ENCODE measurements at regions not wholly inside any gene's neighbourhood (a gene's known extent, or its start where the extent isn't known, plus 50 kb on each side); places are given as distances from the start of the nearest gene placed in this dataset.

DNA sequence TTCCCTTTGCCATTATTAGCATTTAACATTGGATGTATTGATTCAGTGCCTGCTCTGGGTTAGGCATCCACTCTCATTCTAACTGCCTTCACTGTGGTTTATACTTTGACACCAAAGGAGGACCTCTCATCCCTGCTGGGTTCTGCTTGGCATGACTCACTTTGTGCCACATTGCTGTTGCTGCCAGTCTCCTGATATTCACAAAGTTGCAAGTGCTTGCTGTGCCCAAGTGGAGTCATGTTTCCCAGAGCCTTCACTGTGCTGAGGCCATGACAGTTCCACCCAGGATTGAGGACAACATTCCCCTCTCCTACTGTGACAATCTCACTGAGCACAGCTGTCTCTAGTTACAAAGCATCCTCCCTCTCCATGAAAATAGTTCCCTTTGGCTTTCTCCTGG, 519.9 kb upstream of the USP24 start:
- no peak overlapping the region for H3K4me3 ChIP-seq
- H3K4me1 ChIP-seq, result no peaks in the 10 kb centered on the region
- TF ChIP-seq, protein P1, sequence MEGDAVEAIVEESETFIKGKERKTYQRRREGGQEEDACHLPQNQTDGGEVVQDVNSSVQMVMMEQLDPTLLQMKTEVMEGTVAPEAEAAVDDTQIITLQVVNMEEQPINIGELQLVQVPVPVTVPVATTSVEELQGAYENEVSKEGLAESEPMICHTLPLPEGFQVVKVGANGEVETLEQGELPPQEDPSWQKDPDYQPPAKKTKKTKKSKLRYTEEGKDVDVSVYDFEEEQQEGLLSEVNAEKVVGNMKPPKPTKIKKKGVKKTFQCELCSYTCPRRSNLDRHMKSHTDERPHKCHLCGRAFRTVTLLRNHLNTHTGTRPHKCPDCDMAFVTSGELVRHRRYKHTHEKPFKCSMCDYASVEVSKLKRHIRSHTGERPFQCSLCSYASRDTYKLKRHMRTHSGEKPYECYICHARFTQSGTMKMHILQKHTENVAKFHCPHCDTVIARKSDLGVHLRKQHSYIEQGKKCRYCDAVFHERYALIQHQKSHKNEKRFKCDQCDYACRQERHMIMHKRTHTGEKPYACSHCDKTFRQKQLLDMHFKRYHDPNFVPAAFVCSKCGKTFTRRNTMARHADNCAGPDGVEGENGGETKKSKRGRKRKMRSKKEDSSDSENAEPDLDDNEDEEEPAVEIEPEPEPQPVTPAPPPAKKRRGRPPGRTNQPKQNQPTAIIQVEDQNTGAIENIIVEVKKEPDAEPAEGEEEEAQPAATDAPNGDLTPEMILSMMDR (IDR thresholded peaks at IDR 0.05), result no peak
- TF ChIP-seq POLR2A (IDR thresholded peaks at IDR 0.05), result no peak
- intact Hi-C loops (cut with DNase I; ENCODE audit: low total_unique reads), result no loop called here
- H3K27me3 ChIP-seq, result no peaks in the 10 kb centered on the region
- no peak for DNase-seq
- no peaks in the 10 kb centered on the region for H3K9me3 ChIP-seq
- no peak overlapping the region for H3K27ac ChIP-seq
- no peaks in the 10 kb centered on the region for H3K36me3 ChIP-seq (ENCODE audit: low read depth, missing control alignments)

DNA sequence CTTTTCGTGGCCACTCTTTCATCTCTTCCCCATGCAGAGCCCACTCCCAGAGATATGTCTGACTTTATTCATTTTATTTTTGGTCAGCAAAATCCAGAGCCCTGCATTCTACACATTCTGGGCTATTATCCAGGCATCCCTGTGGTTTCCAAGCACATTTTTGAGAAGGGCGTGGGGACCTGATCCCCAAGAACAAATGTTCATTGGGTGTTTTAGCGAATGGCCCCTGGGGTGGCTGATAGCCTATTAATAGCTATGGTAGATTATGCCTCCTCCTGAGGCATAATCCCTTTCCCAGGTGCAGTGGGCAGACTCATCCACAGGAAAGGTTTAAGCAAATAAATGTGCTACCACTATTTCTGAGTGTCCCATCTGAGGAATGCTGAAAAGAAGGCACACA, 511.8 kb upstream of the USP24 start:
- H3K27ac ChIP-seq, result no peak overlapping the region
- DNase-seq, result no peak
- intact Hi-C loops (cut with DNase I; ENCODE audit: low total_unique reads), result no loop called here
- H3K9me3 ChIP-seq, result no peaks in the 10 kb centered on the region
- no peak overlapping the region for H3K4me3 ChIP-seq
- no peaks in the 10 kb centered on the region for H3K36me3 ChIP-seq (ENCODE audit: low read depth, missing control alignments)
- H3K27me3 ChIP-seq, result no peaks in the 10 kb centered on the region
- H3K4me1 ChIP-seq, result no peaks in the 10 kb centered on the region
- TF ChIP-seq, protein P1 (IDR thresholded peaks at IDR 0.05), result no peak
- TF ChIP-seq POLR2A (IDR thresholded peaks at IDR 0.05), result no peak
- WGBS, 2 donors, result 74 to 82% methylated on average over 3 of the region's 3 CpGs

DNA sequence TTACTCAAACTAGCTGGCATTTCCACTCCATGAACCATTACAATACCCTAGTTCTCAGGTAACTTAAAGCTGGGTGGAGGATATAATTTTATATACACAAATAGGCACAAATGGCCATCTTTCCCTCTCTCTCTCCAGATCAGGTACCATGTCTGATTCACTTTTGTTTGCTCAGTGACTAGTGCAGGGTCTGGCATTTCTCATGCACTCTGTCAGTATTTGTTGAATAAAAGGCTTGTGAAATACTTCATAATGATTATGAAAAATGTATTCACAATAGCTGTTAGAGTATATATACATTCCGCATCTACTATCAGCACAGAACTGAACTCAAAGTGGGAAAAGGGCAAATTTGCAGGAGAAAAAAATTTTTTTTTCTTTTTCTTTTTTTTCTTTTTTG, 510.2 kb upstream of the USP24 start:
- TF ChIP-seq, protein P1 (IDR thresholded peaks at IDR 0.05), result no peak
- no peak for TF ChIP-seq POLR2A (IDR thresholded peaks at IDR 0.05)
- H3K4me3 ChIP-seq, result no peak overlapping the region

DNA sequence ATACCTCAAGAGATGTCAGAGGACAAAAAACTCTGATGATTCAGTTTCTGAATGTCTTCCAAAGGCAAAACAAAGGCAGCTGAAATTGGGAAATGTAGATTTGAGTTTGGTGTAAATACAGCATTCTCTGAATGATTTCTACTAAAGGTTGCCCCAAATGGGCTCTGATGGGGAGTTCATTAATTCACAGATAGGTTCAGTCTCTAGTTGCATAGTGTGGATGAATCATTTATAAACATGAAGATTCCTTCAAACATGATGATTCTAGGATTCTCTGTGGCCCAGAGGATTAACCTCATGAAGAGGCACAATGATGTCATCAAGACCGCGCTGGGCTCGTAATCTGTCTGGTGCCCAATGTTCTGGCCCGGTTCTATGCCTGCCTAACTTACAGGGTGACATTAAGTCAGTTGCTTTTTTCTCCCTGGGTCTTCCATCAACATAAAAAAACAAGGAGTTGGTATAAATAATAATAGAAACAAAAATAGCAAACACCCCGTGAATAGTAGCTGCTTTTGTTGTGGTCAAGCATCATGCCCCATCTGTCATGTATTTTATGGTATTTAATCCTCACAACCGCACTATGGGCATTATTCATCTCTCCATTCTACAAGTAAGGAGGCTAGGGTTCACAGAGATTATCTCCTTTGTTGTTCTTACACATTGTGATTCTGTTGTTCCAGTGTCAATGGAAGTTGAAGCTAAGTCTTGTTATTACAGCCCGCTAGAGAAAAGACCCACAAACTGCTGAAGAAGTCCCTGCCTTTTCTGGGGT, 509.6 kb upstream of the USP24 start:
- no peak for DNase-seq
- Histone ChIP-seq H3K9me3 (no peaks in the 10 kb centered on the region), H3K36me3 (ENCODE audit: low read depth, missing control alignments) (no peaks in the 10 kb centered on the region), H3K27ac (no peak overlapping the region), H3K4me1 (peaks cover 10% of the 10 kb centered on the region), H3K27me3 (no peaks in the 10 kb centered on the region), H3K4me3 (no peak overlapping the region)
- no peak for TF ChIP-seq POLR2A (IDR thresholded peaks at IDR 0.05)
- TF ChIP-seq, protein P1 (IDR thresholded peaks at IDR 0.05), result no peak
- 94 to 95% methylated on average over 7 of the region's 7 CpGs for WGBS, 2 donors
- intact Hi-C loops (cut with DNase I; ENCODE audit: low total_unique reads), result no loop called here

More for the DNA sequence above, 510.2 kb upstream of the USP24 start:
- no peaks in the 10 kb centered on the region for H3K9me3 ChIP-seq
- H3K27me3 ChIP-seq, result no peaks in the 10 kb centered on the region
- no peak overlapping the region for H3K27ac ChIP-seq
- no peak for DNase-seq
- WGBS, 2 donors, result 98 to 100% methylated on average over 1 of the region's 1 CpG
- peaks cover 4% of the 10 kb centered on the region for H3K4me1 ChIP-seq
- H3K36me3 ChIP-seq (ENCODE audit: low read depth, missing control alignments), result no peaks in the 10 kb centered on the region
- intact Hi-C loops (cut with DNase I; ENCODE audit: low total_unique reads), result no loop called here

DNA sequence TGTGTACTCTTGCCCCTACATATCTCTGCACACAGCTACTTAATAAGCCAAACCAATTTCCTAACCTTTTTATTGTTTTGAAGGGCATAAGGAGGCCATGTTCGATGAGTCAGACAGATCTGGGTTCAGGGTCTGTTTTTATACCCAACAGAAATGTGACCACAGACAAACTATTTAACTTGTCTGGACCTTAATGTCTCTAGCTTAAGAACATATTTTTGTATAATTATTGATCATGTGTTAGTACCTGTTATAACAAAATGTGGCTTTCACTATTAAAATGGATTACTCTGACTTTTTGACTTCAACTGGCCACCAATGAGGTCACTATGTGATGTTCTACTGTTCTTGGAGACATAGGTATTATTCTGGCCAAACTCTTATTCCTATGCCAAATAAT, 507.8 kb upstream of the USP24 start:
- Histone ChIP-seq H3K9me3 (no peaks in the 10 kb centered on the region), H3K27ac (no peak overlapping the region), H3K36me3 (ENCODE audit: low read depth, missing control alignments) (no peaks in the 10 kb centered on the region), H3K4me1 (peaks cover 28% of the 10 kb centered on the region), H3K27me3 (no peaks in the 10 kb centered on the region), H3K4me3 (no peak overlapping the region)
- DNase-seq, result no peak
- TF ChIP-seq POLR2A (IDR thresholded peaks at IDR 0.05), result no peak
- TF ChIP-seq, protein P1 (IDR thresholded peaks at IDR 0.05), result no peak
- intact Hi-C loops (cut with DNase I; ENCODE audit: low total_unique reads), result no loop called here
- WGBS, 2 donors, result 61 to 78% methylated on average over 1 of the region's 1 CpG

Data from testis (tissue), 2 donors.